ENCODE measurements at regions not wholly inside any gene's neighbourhood (a gene's known extent, or its start where the extent isn't known, plus 50 kb on each side); places are given as distances from the start of the nearest gene placed in this dataset.

GRCh38 chr13:34720618-34721017 is 221.5 kb upstream of the NBEA start:
- TF ChIP-seq CTCF (IDR thresholded peaks at IDR 0.05) (no peak), POLR2A (IDR thresholded peaks at IDR 0.05) (no peak)

All from heart left ventricle (tissue), 13 donors.